GM18873 (cell line): ENCODE measurements at regions not wholly inside any gene's neighbourhood (a gene's known extent, or its start where the extent isn't known, plus 50 kb on each side); places are given as distances from the start of the nearest gene placed in this dataset.
"Not testable (repeated sequence)": the region's sequence is repeated elsewhere in the genome, so short reads cannot be mapped to it uniquely, and the experiment has no call there.

Source experiments
- ATAC-seq: cut with Tn5 transposase; IDR thresholded peaks from one replicate; pipeline ENCODE4 v1.9.1; 2021; ENCODE audit warnings: mild to moderate bottlenecking, moderate library complexity, moderate number of reproducible peaks; ENCODE audit not compliant: unreplicated experiment, low FRiP score

DNA sequence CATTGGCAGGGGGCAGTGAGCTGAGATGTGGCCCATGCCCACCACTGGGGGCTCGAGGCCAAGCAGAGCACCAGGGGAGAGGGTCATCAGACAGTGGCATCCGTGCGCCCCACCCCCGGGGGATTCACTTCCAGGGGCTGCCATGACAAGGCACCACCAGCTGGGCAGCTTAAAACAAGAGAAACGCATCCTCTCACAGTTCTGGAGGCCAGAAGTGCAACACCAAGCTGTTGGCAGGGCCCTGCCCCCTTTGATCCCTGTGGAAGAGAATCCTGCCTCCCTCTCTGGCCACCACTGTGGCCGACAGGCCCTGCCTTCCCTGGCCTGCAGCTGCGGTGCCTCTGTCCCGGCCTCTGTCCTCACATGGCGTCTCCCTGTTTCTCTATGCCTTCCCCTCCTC is 187.7 kb upstream of the ID2 start:
- ATAC-seq, result no peak

- ATAC-seq, result no peak
Observed at GRCh38 chr2:8494589-8494988, 187.3 kb upstream of the ID2 start.

DNA sequence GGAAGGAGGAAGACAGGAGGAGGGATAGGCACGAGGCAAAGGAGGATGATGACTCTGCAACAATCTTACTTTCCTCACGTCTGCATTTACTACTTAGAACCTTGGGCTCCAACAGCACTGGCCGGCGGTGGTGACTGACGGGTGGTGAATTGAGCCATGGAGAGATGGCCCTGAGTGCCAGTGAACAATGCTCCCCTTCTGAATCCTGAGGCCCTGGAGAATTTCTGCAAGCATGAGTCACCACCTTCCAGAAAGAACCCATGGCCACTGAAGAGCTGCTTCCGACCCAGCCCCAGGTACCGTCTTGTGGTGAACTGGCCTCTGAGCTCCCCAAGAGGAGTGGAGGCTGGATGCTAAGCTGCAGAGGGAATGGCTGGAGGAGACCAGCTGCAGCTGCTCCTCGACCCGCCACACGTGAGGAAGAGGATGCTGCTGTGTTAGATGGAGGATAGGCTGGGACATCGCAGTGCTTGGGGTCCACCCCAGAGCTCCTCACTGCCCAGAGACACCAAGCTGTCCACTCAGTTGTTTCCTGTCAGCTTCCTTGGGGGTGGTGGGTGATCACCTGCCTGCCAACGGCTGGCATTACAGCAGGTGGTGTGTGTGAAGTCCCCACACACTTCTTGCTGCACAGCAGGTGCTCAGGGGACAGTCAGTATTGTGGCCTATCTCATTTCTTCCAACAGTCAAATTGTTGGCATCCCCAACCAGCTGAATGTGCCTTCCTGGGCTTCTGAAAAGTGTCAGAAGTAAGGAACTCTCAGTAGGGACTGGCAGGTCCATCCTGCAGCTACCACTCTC is 186.5 kb upstream of the ID2 start:
- no peak for ATAC-seq

- ATAC-seq, result no peak
Observed at GRCh38 chr2:8496079-8496478, 185.8 kb upstream of the ID2 start.

DNA sequence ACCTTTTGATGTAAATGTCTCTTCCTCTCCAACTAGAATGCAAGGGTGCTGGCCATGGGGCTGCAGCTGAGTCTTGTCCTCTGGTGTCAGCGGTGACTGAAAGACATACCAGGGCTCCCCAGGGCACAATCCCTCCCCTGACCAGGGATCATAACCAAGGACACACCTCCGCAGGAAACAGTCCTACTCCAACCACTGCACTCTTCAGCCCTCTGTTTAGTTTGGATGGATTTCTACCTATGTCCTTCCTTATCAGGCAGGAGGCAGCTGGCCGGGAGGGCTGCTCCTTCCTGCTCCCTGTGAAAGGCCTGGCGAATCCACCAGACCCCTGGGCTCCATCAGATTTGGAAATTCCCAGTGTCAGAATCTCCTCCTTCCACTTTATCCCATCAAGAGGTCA is 185.2 kb upstream of the ID2 start:
- ATAC-seq, result no peak

- no peak for ATAC-seq
Observed at GRCh38 chr2:8498994-8499393, 182.9 kb upstream of the ID2 start.

- ATAC-seq, result no peak
Observed at GRCh38 chr2:8500124-8501054, 181.5 kb upstream of the ID2 start.

DNA sequence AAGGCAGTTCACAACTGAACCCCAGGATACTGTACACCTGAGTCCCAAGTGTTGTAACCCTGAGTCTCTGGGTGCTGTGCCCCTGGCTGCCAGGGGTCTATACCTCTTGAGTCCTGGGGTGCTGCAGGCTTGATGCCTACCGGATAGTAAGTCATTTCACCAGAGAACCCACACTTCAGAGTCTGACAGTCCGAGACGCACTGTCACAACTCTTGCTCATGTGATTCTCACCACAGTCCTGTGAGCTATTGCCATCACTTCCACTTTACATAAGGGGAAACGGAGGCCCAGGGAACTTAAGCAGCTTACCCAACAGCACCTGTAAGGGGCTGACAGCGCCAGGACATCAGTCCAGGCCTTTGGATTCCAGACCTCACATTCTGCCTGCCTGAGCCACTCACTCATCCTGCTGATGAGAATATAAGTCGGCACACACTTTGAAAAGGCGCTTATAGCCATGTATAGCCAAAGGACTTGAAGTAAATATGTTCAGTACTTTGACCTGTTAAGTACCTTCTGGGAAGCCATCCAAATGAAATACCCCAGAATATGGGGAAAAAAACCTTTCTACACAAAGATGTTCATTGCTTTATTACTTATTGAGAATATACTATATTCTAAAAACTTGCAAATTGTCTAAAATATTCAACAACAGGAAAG is 180.7 kb upstream of the ID2 start:
- no peak for ATAC-seq

DNA sequence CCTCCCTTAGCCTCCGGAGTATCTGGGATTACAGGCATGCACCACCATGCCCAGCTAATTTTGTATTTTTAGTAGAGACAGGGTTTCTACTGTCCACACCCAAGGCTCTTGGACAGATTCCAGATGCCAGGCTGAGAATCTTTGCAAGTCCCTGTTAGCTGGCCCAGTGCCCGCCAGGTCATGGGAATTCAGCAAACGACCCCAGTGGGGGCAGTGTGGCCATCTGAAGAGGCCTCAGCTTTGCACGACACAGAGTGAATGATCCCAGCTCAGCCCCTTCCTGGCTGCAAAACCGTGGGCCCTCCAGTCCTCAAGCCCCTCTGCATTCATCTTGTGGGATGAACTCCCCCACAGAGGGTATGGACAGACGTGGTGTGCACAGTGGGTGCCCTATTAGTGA is 179.5 kb upstream of the ID2 start:
- ATAC-seq, result no peak

DNA sequence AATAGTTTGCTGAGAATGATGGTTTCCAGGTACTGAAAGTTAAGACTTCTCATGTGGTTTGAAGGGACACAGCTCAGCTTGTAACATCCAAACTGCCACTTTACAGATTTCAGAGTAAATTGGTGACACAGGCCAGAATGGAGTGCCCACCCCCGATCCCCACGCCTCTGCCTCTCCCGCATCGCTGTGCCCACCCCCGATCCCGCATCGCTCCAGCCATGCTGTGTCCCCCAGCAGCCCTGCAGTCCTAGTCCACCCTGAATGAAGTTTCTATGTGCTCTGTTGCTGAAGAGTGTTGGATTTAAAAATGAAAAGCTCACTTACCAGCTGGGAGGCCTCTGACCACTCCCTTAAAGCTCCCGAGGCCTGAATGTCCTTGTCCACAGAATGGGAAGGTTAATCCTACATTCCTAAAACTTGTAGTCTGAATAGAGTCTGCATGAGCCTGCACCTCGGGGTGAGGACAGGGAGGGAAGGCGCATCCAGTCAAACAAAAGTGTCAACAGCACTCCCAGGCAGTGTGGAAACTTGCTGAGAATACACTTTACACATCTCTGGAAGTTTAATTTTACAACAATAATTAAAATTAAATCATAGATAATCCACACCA is 176.4 kb upstream of the ID2 start:
- ATAC-seq, result no peak

DNA sequence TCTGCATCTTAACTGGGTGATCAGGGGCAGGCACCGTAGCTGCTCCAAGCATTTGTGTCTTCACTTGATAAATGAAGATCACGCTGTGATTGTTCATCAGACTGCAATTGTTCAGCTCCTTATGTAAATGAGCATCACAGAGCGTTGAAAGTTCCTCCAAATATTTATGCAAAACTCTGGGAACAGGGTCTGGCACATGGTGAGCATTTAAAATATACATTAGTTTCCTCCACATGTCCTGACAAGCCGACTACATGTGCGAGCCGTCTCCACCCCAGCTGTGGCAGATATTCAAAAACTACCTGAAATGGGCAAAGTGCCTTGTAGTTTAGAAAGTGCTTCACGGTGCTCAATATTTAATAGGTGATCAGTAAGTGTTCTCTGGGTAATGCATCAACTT is 175.1 kb upstream of the ID2 start:
- ATAC-seq, result no peak

- ATAC-seq, result no peak
Observed at GRCh38 chr2:8508766-8509165, 173.1 kb upstream of the ID2 start.

DNA sequence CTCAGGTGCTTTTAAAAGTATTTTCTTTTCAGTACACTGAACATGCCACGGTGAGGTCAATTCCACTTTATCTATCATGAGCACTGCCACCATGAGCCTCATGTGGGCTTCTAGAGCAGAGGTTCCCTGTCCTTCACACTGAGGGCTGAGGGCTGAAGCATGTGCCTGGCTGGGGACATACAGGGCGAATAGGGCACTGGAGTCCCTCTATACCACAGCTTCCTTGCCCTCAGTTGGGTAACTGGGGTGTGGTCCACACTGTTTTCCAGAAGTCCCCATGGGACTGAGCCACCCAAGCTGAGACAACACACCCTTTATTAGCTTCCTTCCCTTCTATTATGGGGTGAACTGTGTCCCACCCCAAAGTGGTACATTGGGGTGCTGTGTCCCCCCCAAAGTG is 172.2 kb upstream of the ID2 start:
- ATAC-seq, result no peak

- not testable (repeated sequence) for ATAC-seq
Observed at GRCh38 chr2:8510055-8510454, 171.8 kb upstream of the ID2 start.

- ATAC-seq, result no peak
Observed at GRCh38 chr2:8510519-8510918, 171.3 kb upstream of the ID2 start.

DNA sequence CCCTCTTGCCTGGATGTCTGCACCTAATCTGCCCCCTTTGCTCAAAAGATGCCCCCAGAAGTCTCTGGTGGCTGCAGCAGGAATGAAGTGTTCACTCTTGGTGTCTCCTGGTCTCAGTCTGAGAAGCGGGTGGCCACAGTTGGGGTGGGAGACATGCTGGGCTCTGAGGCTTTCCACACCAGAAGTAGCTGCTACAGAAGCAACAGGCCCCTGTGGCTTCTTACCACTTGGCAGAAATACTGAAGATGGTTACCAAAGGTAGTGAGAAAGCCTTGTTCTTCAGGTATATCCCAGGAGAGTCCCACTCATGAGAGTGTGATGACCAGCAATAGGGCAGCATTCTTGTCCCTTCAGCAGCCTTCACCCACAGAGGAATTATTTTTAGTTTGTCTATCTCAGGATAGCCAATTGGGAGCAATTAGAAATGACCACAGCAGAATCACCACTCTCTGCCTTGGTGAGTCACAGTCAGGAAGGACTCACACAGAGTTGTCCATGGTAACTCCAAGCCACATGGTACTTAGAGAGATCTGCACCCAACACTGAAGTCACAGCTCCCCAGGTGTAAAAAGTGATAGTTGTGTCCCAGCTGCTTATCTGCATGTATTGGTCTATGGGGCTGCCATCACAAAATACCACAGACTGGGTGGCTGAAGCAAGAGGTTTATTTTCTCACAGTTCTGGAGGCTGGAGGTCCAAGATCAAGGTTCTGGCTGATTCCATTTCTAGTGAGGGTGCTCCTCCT is 169.8 kb upstream of the ID2 start:
- ATAC-seq, result no peak

- no peak for ATAC-seq
Observed at GRCh38 chr2:8513601-8514273, 168.1 kb upstream of the ID2 start.

- no peak for ATAC-seq
Observed at GRCh38 chr2:8514274-8514662, 167.6 kb upstream of the ID2 start.
